ENCODE measurements at regions not wholly inside any gene's neighbourhood (a gene's known extent, or its start where the extent isn't known, plus 50 kb on each side); places are given as distances from the start of the nearest gene placed in this dataset.
"Not testable (repeated sequence)": the region's sequence is repeated elsewhere in the genome, so short reads cannot be mapped to it uniquely, and the experiment has no call there.

DNA sequence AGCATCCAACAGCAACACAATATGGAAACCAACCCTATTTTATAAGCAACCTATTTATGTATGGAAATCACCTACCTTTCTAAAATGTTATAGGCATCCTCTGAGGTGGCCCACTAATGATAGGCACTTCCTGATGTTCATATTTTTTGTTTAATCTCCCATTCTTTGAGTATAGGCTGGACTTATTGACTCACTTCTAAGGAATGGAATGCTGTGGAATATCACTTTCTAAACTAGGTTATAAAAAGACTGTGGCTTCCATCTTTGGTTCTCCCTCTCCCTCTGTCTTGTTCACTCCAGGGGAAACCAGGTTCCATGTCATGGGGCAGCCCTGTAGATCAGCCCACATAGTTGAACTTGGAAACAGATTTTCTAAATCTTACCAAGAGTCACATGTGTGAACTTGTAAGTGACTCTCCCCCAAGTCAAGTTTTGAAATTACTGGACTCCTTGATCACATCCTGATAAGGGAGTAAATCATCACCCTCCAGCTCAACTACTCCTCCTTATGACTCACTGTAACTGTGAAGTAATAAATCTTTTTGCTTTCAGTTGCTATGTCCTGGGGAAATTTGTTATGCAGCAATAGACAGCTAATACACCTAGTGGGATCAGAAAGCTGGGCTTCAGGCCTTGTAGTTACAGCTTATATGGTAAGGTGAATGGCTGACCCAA lies 133.6 kb upstream of the POMZP3 start:
- TF ChIP-seq, protein P1, sequence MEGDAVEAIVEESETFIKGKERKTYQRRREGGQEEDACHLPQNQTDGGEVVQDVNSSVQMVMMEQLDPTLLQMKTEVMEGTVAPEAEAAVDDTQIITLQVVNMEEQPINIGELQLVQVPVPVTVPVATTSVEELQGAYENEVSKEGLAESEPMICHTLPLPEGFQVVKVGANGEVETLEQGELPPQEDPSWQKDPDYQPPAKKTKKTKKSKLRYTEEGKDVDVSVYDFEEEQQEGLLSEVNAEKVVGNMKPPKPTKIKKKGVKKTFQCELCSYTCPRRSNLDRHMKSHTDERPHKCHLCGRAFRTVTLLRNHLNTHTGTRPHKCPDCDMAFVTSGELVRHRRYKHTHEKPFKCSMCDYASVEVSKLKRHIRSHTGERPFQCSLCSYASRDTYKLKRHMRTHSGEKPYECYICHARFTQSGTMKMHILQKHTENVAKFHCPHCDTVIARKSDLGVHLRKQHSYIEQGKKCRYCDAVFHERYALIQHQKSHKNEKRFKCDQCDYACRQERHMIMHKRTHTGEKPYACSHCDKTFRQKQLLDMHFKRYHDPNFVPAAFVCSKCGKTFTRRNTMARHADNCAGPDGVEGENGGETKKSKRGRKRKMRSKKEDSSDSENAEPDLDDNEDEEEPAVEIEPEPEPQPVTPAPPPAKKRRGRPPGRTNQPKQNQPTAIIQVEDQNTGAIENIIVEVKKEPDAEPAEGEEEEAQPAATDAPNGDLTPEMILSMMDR (IDR thresholded peaks at IDR 0.05) = not testable (repeated sequence)
- TF ChIP-seq, protein P2, sequence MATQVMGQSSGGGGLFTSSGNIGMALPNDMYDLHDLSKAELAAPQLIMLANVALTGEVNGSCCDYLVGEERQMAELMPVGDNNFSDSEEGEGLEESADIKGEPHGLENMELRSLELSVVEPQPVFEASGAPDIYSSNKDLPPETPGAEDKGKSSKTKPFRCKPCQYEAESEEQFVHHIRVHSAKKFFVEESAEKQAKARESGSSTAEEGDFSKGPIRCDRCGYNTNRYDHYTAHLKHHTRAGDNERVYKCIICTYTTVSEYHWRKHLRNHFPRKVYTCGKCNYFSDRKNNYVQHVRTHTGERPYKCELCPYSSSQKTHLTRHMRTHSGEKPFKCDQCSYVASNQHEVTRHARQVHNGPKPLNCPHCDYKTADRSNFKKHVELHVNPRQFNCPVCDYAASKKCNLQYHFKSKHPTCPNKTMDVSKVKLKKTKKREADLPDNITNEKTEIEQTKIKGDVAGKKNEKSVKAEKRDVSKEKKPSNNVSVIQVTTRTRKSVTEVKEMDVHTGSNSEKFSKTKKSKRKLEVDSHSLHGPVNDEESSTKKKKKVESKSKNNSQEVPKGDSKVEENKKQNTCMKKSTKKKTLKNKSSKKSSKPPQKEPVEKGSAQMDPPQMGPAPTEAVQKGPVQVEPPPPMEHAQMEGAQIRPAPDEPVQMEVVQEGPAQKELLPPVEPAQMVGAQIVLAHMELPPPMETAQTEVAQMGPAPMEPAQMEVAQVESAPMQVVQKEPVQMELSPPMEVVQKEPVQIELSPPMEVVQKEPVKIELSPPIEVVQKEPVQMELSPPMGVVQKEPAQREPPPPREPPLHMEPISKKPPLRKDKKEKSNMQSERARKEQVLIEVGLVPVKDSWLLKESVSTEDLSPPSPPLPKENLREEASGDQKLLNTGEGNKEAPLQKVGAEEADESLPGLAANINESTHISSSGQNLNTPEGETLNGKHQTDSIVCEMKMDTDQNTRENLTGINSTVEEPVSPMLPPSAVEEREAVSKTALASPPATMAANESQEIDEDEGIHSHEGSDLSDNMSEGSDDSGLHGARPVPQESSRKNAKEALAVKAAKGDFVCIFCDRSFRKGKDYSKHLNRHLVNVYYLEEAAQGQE (IDR thresholded peaks at IDR 0.05; ENCODE audit: insufficient read depth in 1 of 2, low read depth in 2 of 2, low read length in 1 of 2) = not testable (repeated sequence)
- not testable (repeated sequence) for TF ChIP-seq TCF7L2 (IDR thresholded peaks at IDR 0.05; ENCODE audit: low read depth, low read length); POLR2AphosphoS5 (IDR thresholded peaks at IDR 0.05; ENCODE audit: low read depth, low read length); SIN3A (IDR thresholded peaks at IDR 0.05; ENCODE audit: borderline replicate concordance, insufficient read depth, low read depth, low read length)
